ENCODE measurements at regions not wholly inside any gene's neighbourhood (a gene's known extent, or its start where the extent isn't known, plus 50 kb on each side); places are given as distances from the start of the nearest gene placed in this dataset.

GRCh38 chr22:27246558-27246957, 555.0 kb downstream of the MN1 start:
- no peak overlapping the region for H3K4me3 ChIP-seq (ENCODE audit: extremely low read depth in 1 of 4, insufficient read depth in 2 of 4, low read depth in 3 of 4, low read length in 4 of 4)
- H3K79me1 ChIP-seq (ENCODE audit: low read depth, low read length) = no peaks in the 10 kb centered on the region
- H4K8ac ChIP-seq (ENCODE audit: extremely low read depth, insufficient read depth, low read length) = no peak overlapping the region
- H2BK12ac ChIP-seq (ENCODE audit: low read depth, low read length) = no peak overlapping the region
- H4K5ac ChIP-seq (ENCODE audit: insufficient read length, low read depth, low read length) = no peak overlapping the region
- H4K20me1 ChIP-seq (replicated peaks in 1 of 2; ENCODE audit: control insufficient read depth in 1 of 2, insufficient read depth in 2 of 2, low read length in 2 of 2) = no peaks in the 10 kb centered on the region
- no peak for TF ChIP-seq FOSL1 (IDR thresholded peaks at IDR 0.05; ENCODE audit: insufficient read depth, low read depth, low read length)
- no peak for TF ChIP-seq CEBPB (IDR thresholded peaks at IDR 0.05; ENCODE audit: low read depth, low read length)
- TF ChIP-seq EGR1 (IDR thresholded peaks at IDR 0.05; ENCODE audit: borderline replicate concordance, low read depth, low read length) = no peak
- no peak for TF ChIP-seq CTCF (IDR thresholded peaks at IDR 0.05; ENCODE audit: control extremely low read depth in 1 of 3, insufficient read depth in 1 of 3, low read depth in 1 of 3, low read length in 3 of 3)
- H3K36me3 ChIP-seq (ENCODE audit: control insufficient read depth in 2 of 4, insufficient read depth in 4 of 4, low read length in 3 of 4) = no peaks in the 10 kb centered on the region
- H3K27ac ChIP-seq (ENCODE audit: low read depth, low read length) = no peak overlapping the region
- no peaks in the 10 kb centered on the region for H3K9me3 ChIP-seq (ENCODE audit: insufficient read depth in 2 of 2, low read depth in 1 of 2, low read length in 1 of 2)
- ChIA-PET POLR2A (ENCODE audit: partially characterized antibody) (no interaction called here), CTCF (ENCODE audit: partially characterized antibody) (no interaction called here)
- H3K56ac ChIP-seq (replicated peaks; ENCODE audit: insufficient read length, low read depth, low read length) = no peak overlapping the region
- H2AFZ ChIP-seq (ENCODE audit: low read length) = no peak overlapping the region
- DNase-seq (ENCODE audit: low read depth in 1 of 2, low spot score in 2 of 2) = no peak
- H3K14ac ChIP-seq (ENCODE audit: insufficient read length) = no peak overlapping the region
- H3K27me3 ChIP-seq (replicated peaks in 1 of 4; ENCODE audit: control insufficient read depth in 3 of 4, extremely low read depth in 1 of 4, insufficient read depth in 3 of 4, low read length in 3 of 4) = no peaks in the 10 kb centered on the region
- no peak overlapping the region for H3K9ac ChIP-seq (replicated peaks in 1 of 4; ENCODE audit: extremely low read depth in 1 of 4, low read depth in 3 of 4, low read length in 3 of 4)
- no peak overlapping the region for H3K4ac ChIP-seq (replicated peaks; ENCODE audit: insufficient read length, low read depth, low read length)
- H3K18ac ChIP-seq (ENCODE audit: extremely low read depth, low read length) = no peak overlapping the region
- H4K91ac ChIP-seq (replicated peaks; ENCODE audit: insufficient read length, low read length) = no peak overlapping the region
- 93% methylated on average over 3 of the region's 3 CpGs; no CpG with 5 or more reads in 1 of the 2 experiments for WGBS, 2 experiments (ENCODE audit: extremely low coverage in 1 of 2, insufficient coverage in 1 of 2, insufficient read length in 1 of 2, insufficient replicate concordance in 2 of 2, low coverage in 1 of 2, low lambda C conversion rate in 2 of 2, missing lambda C conversion rate in 1 of 2)
- no peak overlapping the region for H2AK5ac ChIP-seq (ENCODE audit: low read depth, low read length)
- H2BK5ac ChIP-seq (ENCODE audit: low read depth, low read length) = no peak overlapping the region
- H3K23me2 ChIP-seq (ENCODE audit: low read depth, low read length) = no peaks in the 10 kb centered on the region; the same call in 1 of the 2 replicates
- FAIRE-seq = no peak
- H3K79me2 ChIP-seq (ENCODE audit: control insufficient read depth in 1 of 2, insufficient read depth in 2 of 2, low read length in 2 of 2) = no peaks in the 10 kb centered on the region
- no peak overlapping the region for H3K23ac ChIP-seq (ENCODE audit: insufficient read length)
- no peak overlapping the region for H3K4me2 ChIP-seq (ENCODE audit: insufficient read depth in 1 of 2, low read depth in 2 of 2, low read length in 2 of 2)
- H2BK20ac ChIP-seq (ENCODE audit: low read length) = no peak overlapping the region
- no peak overlapping the region for H2BK120ac ChIP-seq (replicated peaks; ENCODE audit: low read depth, low read length)
- no peak overlapping the region for H2BK15ac ChIP-seq (ENCODE audit: low read length)
- H3K4me1 ChIP-seq (replicated peaks in 1 of 4; ENCODE audit: control insufficient read depth in 3 of 4, insufficient read depth in 4 of 4, low read length in 3 of 4) = no peaks in the 10 kb centered on the region

Data from H1 (cell line).